Esophagus muscularis mucosa (tissue), 4 donors: ENCODE measurements at regions not wholly inside any gene's neighbourhood (a gene's known extent, or its start where the extent isn't known, plus 50 kb on each side); places are given as distances from the start of the nearest gene placed in this dataset.

Experiments used
- DNase-seq: peaks from one replicate; pipeline ENCODE4 v3.0.0-alpha.2; 2017; ENCODE audit errors: extremely low spot score
- H3K27ac ChIP-seq, 4 donors: fragments of 200-600 bp; sonication (generic); replicated peaks in 1 of 4; 1 replicate in 3 of 4; 2 replicates in 1 of 4; pipeline ENCODE4 v1.5.1; 2016 to 2019; ENCODE audit warnings: mild to moderate bottlenecking in 1 of 4
- H3K27me3 ChIP-seq, 4 donors: fragments of 200-600 bp; sonication (generic); one replicate each; pipeline versions ENCODE4 v1.5.1 to v1.6.0; 2016 to 2019
- H3K36me3 ChIP-seq, 4 donors: fragments of 200-600 bp; sonication (generic); one replicate each; pipeline ENCODE4 v1.5.1; 2016 to 2019
- H3K4me1 ChIP-seq, 4 donors: fragments of 200-600 bp; sonication (generic); one replicate each; pipeline ENCODE4 v1.5.1; 2016 to 2019
- H3K4me3 ChIP-seq, 4 donors: fragments of 200-600 bp; sonication (generic); 1 replicate in 2 of 4; 2 replicates in 2 of 4; pipeline ENCODE4 v1.5.1; 2016 to 2019; ENCODE audit warnings: mild to moderate bottlenecking in 4 of 4, moderate library complexity in 1 of 4
- H3K9me3 ChIP-seq, 4 donors: fragments of 200-600 bp; sonication (generic); 1 replicate in 3 of 4; 2 replicates in 1 of 4; pipeline ENCODE4 v1.5.1; 2016 to 2019
- CTCF ChIP-seq, 3 experiments: fragments of 200-600 bp in 2 of 3; fragments of 450-650 bp in 1 of 3; sonication (generic) in 2 of 3; IDR thresholded peaks; one replicate each; pipeline ENCODE4 v1.5.1; 2017 to 2019; ENCODE audit warnings: antibody characterized with exemption in 3 of 3, mild to moderate bottlenecking in 2 of 3, moderate library complexity in 1 of 3
- EP300 ChIP-seq: sonication (generic); formaldehyde crosslinking; IDR thresholded peaks from one replicate; pipeline ENCODE4 v1.6.1; 2017; ENCODE audit warnings: antibody characterized with exemption
- POLR2A ChIP-seq: fragments of 450-650 bp; IDR thresholded peaks from one replicate; pipeline ENCODE4 v1.6.1; 2017; ENCODE audit warnings: antibody characterized with exemption, moderate library complexity, mild to moderate bottlenecking, low read depth
- POLR2AphosphoS5 ChIP-seq, 2 donors: sonication (generic); formaldehyde crosslinking; IDR thresholded peaks; one replicate each; pipeline ENCODE4 v1.6.1; 2017; ENCODE audit warnings: antibody characterized with exemption in 2 of 2
- WGBS: methylation state at CpG from one replicate; pipeline ENCODE4 v1.1.5; 2018; 5-methylcytosine and 5-hydroxymethylcytosine counted together
- intact Hi-C: fragments of 100-400 bp; cut with DNase I; formaldehyde crosslinking; loops from one replicate; pipeline ENCODE4 v1.15.1; 2023

- DNase-seq = no peak
- H3K27ac ChIP-seq = no peak overlapping the region
- intact Hi-C loops = no loop called here
- H3K27me3 ChIP-seq = no peaks in the 10 kb centered on the region
- WGBS = 83% methylated on average over 5 of the region's 5 CpGs
- no peaks in the 10 kb centered on the region for H3K4me1 ChIP-seq
- H3K4me3 ChIP-seq = no peak overlapping the region
- no peaks in the 10 kb centered on the region for H3K36me3 ChIP-seq
- H3K9me3 ChIP-seq = no peaks in the 10 kb centered on the region
- TF ChIP-seq EP300 (no peak), POLR2A (no peak), CTCF (IDR thresholded peaks at IDR 0.05) (no peak), POLR2AphosphoS5 (IDR thresholded peaks at IDR 0.05) (no peak)
Observed at GRCh38 chr4:186782302-186782701, 58.6 kb upstream of the FAT1 start.

GRCh38 chr4:186787536-186787935, 63.9 kb upstream of the FAT1 start:
- intact Hi-C loops = no loop called here
- TF ChIP-seq POLR2A (no peak), EP300 (no peak), POLR2AphosphoS5 (IDR thresholded peaks at IDR 0.05) (no peak), CTCF (IDR thresholded peaks at IDR 0.05) (no peak)
- H3K4me3 ChIP-seq = no peak overlapping the region
- no peak overlapping the region for H3K27ac ChIP-seq
- H3K9me3 ChIP-seq = no peaks in the 10 kb centered on the region
- DNase-seq = no peak
- no peaks in the 10 kb centered on the region for H3K27me3 ChIP-seq
- H3K36me3 ChIP-seq = no peaks in the 10 kb centered on the region
- WGBS = 87% methylated on average over 5 of the region's 5 CpGs
- peaks cover 0 to 3% (median 0%) of the 10 kb centered on the region in 4 donors for H3K4me1 ChIP-seq

- H3K4me3 ChIP-seq = no peak overlapping the region
- peaks cover 0 to 3% (median 0%) of the 10 kb centered on the region in 4 donors for H3K4me1 ChIP-seq
- TF ChIP-seq CTCF (IDR thresholded peaks at IDR 0.05) (no peak), POLR2AphosphoS5 (IDR thresholded peaks at IDR 0.05) (no peak)
- no peaks in the 10 kb centered on the region for H3K36me3 ChIP-seq
- no peaks in the 10 kb centered on the region for H3K9me3 ChIP-seq
- intact Hi-C loops = no loop called here
- no peak for DNase-seq
- WGBS = 57% methylated on average over 3 of the region's 3 CpGs
- no peak overlapping the region for H3K27ac ChIP-seq
- no peaks in the 10 kb centered on the region for H3K27me3 ChIP-seq
Observed at GRCh38 chr4:186789651-186790050, 66.0 kb upstream of the FAT1 start.

- Histone ChIP-seq H3K27ac (no peak overlapping the region), H3K27me3 (no peaks in the 10 kb centered on the region), H3K4me3 (no peak overlapping the region), H3K36me3 (no peaks in the 10 kb centered on the region), H3K9me3 (no peaks in the 10 kb centered on the region), H3K4me1 (peaks cover 0 to 3% (median 0%) of the 10 kb centered on the region in 4 donors)
- no peak for DNase-seq
- intact Hi-C loops = no loop called here
- TF ChIP-seq CTCF (IDR thresholded peaks at IDR 0.05) (no peak), EP300 (no peak), POLR2AphosphoS5 (IDR thresholded peaks at IDR 0.05) (no peak), POLR2A (no peak)
Observed at GRCh38 chr4:186790630-186791029, 67.0 kb upstream of the FAT1 start.

- Histone ChIP-seq H3K36me3 (no peaks in the 10 kb centered on the region), H3K4me1 (peaks cover 0 to 3% (median 0%) of the 10 kb centered on the region in 4 donors), H3K9me3 (no peaks in the 10 kb centered on the region), H3K27me3 (no peaks in the 10 kb centered on the region), H3K4me3 (no peak overlapping the region), H3K27ac (no peak overlapping the region)
- TF ChIP-seq POLR2A (no peak), CTCF (IDR thresholded peaks at IDR 0.05) (no peak), POLR2AphosphoS5 (IDR thresholded peaks at IDR 0.05) (no peak), EP300 (no peak)
- 91% methylated on average over 2 of the region's 2 CpGs for WGBS
- DNase-seq = no peak
- intact Hi-C loops = no loop called here
Observed at GRCh38 chr4:186792728-186793366, 69.2 kb upstream of the FAT1 start.
